Right lobe of liver (tissue), 4 donors: ENCODE measurements at regions not wholly inside any gene's neighbourhood (a gene's known extent, or its start where the extent isn't known, plus 50 kb on each side); places are given as distances from the start of the nearest gene placed in this dataset.

Source experiments
- POLR2A ChIP-seq: fragments of 450-650 bp; IDR thresholded peaks from one replicate; pipeline ENCODE4 v1.6.1; 2017; ENCODE audit warnings: antibody characterized with exemption, mild to moderate bottlenecking
- TF ChIP-seq, protein P1 (sequence below), 4 donors: fragments of 200-600 bp in 3 of 4; fragments of 450-650 bp in 1 of 4; IDR thresholded peaks; one replicate each; pipeline versions ENCODE4 v1.5.1 to v1.8.0; 2016 to 2022; ENCODE audit warnings: antibody characterized with exemption in 4 of 4, mild to moderate bottlenecking in 2 of 4
- donor health status: DM: no; HTN: no; CAD: no.
- donor health status: DM: no; HTN: no; CAD: no.
- donor health status: DM: no; HTN: yes; CAD: no.

DNA sequence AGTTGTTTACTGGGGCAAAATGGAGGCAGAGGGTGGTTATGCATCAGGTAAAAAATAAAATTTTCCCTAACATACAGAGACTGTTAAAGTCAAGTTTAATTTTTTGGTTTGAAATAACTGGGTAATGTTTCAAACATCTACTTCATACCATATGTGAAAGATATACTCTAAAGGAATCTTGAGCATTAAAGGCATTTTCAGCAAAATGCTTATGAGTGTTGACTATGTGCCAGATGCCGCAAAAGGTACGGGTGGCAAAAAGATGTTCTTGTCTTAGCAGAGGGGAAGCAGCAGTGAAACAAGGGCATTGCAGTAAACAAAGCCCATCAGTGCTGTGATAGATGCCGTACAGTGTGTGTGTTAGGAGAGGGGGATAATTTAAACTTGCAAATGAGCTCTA is 263.1 kb upstream of the ID2 start:
- no peak for TF ChIP-seq POLR2A
- TF ChIP-seq, protein P1, sequence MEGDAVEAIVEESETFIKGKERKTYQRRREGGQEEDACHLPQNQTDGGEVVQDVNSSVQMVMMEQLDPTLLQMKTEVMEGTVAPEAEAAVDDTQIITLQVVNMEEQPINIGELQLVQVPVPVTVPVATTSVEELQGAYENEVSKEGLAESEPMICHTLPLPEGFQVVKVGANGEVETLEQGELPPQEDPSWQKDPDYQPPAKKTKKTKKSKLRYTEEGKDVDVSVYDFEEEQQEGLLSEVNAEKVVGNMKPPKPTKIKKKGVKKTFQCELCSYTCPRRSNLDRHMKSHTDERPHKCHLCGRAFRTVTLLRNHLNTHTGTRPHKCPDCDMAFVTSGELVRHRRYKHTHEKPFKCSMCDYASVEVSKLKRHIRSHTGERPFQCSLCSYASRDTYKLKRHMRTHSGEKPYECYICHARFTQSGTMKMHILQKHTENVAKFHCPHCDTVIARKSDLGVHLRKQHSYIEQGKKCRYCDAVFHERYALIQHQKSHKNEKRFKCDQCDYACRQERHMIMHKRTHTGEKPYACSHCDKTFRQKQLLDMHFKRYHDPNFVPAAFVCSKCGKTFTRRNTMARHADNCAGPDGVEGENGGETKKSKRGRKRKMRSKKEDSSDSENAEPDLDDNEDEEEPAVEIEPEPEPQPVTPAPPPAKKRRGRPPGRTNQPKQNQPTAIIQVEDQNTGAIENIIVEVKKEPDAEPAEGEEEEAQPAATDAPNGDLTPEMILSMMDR (IDR thresholded peaks at IDR 0.05) = no peak
